Activated B cell treated with CpG ODN at 0.5 μM for 24 hours (primary cell): ENCODE measurements at regions not wholly inside any gene's neighbourhood (a gene's known extent, or its start where the extent isn't known, plus 50 kb on each side); places are given as distances from the start of the nearest gene placed in this dataset.

ENCODE experiments used
- ATAC-seq: fragments of 200-7000 bp; cut with Tn5 transposase; one replicate; pipeline ENCODE4 v1.10.0; 2021; ENCODE audit warnings: low read depth, mild to moderate bottlenecking, moderate library complexity
- CTCF ChIA-PET: fragments of 350-600 bp; sonication (Branson Sonifier 250); formaldehyde crosslinking; loops from one replicate; lab custom pipeline; 2021; ENCODE audit warnings: antibody characterized with exemption; lab: Charles Lee
- POLR2A ChIA-PET: fragments of 350-600 bp; sonication (Branson Sonifier 250); formaldehyde crosslinking; loops from one replicate; lab custom pipeline; 2021; ENCODE audit warnings: antibody characterized with exemption; lab: Charles Lee
- DNase-seq: peaks from one replicate; pipeline ENCODE4 v3.0.0; 2022
- H3K27ac Mint-ChIP-seq: one replicate; pipeline ENCODE4 v1.8.0; 2020; ENCODE audit warnings: mixed read lengths
- H3K27me3 Mint-ChIP-seq: one replicate; pipeline ENCODE4 v1.8.0; 2021; ENCODE audit warnings: mixed read lengths
- H3K36me3 Mint-ChIP-seq: one replicate; pipeline ENCODE4 v1.8.0; 2021; ENCODE audit warnings: low read depth, mixed read lengths
- H3K4me1 Mint-ChIP-seq: one replicate; pipeline ENCODE4 v1.8.0; 2021; ENCODE audit warnings: mixed read lengths
- H3K4me3 Mint-ChIP-seq: one replicate; pipeline ENCODE4 v1.8.0; 2020; ENCODE audit warnings: mild to moderate bottlenecking, mixed read lengths
- H3K9me3 Mint-ChIP-seq: one replicate; pipeline ENCODE4 v1.8.0; 2020; ENCODE audit warnings: mixed read lengths
- CTCF ChIP-seq: fragments of 200-600 bp; IDR thresholded peaks from one replicate; pipeline ENCODE4 v1.8.0; 2022; ENCODE audit warnings: antibody characterized with exemption, mild to moderate bottlenecking
- intact Hi-C: fragments of 100-400 bp; cut with micrococcal nuclease; formaldehyde crosslinking; loops from one replicate; pipeline ENCODE4 v1.15.1; 2024

GRCh38 chr2:9753276-9753600 is 90.0 kb upstream of the TAF1B start:
- intact Hi-C loops = no loop called here
- Mint-ChIP-seq H3K4me1 (peaks cover 21% of the 10 kb centered on the region), H3K4me3 (peak overlapping the region; percentile 68), H3K27me3 (peaks cover 34% of the 10 kb centered on the region), H3K36me3 (no peaks in the 10 kb centered on the region), H3K27ac (peak overlapping the region; percentile 59), H3K9me3 (no peaks in the 10 kb centered on the region)
- ATAC-seq (peak; percentile 80), DNase-seq (no peak)
- POLR2A ChIA-PET = interaction anchor here (0.6 kb wide), 1 partner anchor 1058 kb away, joined by 3 read pairs; no protein-coding TSS in a partner anchor
- no peak for TF ChIP-seq CTCF
- CTCF ChIA-PET = no interaction called here

GRCh38 chr2:9753665-9754531 is 89.4 kb upstream of the TAF1B start:
- H3K27ac Mint-ChIP-seq = no peak overlapping the region
- ATAC-seq = peak; percentile 32
- intact Hi-C loops = no loop called here
- no peak overlapping the region for H3K4me3 Mint-ChIP-seq
- peaks cover 41% of the 10 kb centered on the region for H3K27me3 Mint-ChIP-seq
- H3K9me3 Mint-ChIP-seq = no peaks in the 10 kb centered on the region
- TF ChIP-seq CTCF = no peak
- DNase-seq = no peak
- POLR2A ChIA-PET = no interaction called here
- H3K4me1 Mint-ChIP-seq = peaks cover 21% of the 10 kb centered on the region
- no peaks in the 10 kb centered on the region for H3K36me3 Mint-ChIP-seq
- CTCF ChIA-PET = no interaction called here

GRCh38 chr2:9754532-9754887 is 88.8 kb upstream of the TAF1B start:
- Mint-ChIP-seq H3K36me3 (no peaks in the 10 kb centered on the region), H3K4me1 (peaks cover 21% of the 10 kb centered on the region), H3K4me3 (peak overlapping the region; percentile 19), H3K27me3 (peaks cover 42% of the 10 kb centered on the region), H3K27ac (no peak overlapping the region), H3K9me3 (no peaks in the 10 kb centered on the region)
- intact Hi-C loops = no loop called here
- no peak for ATAC-seq
- TF ChIP-seq CTCF = no peak
- CTCF ChIA-PET = no interaction called here
- DNase-seq = no peak
- POLR2A ChIA-PET = no interaction called here

- Mint-ChIP-seq H3K27ac (no peak overlapping the region), H3K4me1 (peaks cover 21% of the 10 kb centered on the region), H3K27me3 (peaks cover 42% of the 10 kb centered on the region), H3K9me3 (no peaks in the 10 kb centered on the region), H3K4me3 (no peak overlapping the region), H3K36me3 (no peaks in the 10 kb centered on the region)
- ChIA-PET POLR2A (no interaction called here), CTCF (no interaction called here)
- no peak for ATAC-seq
- DNase-seq = no peak
- TF ChIP-seq CTCF = no peak
- intact Hi-C loops = no loop called here
These were observed 88.3 kb upstream of the TAF1B start for GRCh38 chr2:9755008-9755407.

GRCh38 chr2:9755638-9756037 is 87.6 kb upstream of the TAF1B start:
- no peak overlapping the region for H3K27ac Mint-ChIP-seq
- H3K27me3 Mint-ChIP-seq = peaks cover 42% of the 10 kb centered on the region
- no peak overlapping the region for H3K4me3 Mint-ChIP-seq
- intact Hi-C loops = no loop called here
- H3K36me3 Mint-ChIP-seq = no peaks in the 10 kb centered on the region
- no peak for TF ChIP-seq CTCF
- H3K4me1 Mint-ChIP-seq = peaks cover 22% of the 10 kb centered on the region
- no peak for DNase-seq
- no peaks in the 10 kb centered on the region for H3K9me3 Mint-ChIP-seq
- POLR2A ChIA-PET = no interaction called here
- ATAC-seq = no peak
- CTCF ChIA-PET = no interaction called here
